Breast epithelium (tissue), 4 donors: ENCODE measurements at regions not wholly inside any gene's neighbourhood (a gene's known extent, or its start where the extent isn't known, plus 50 kb on each side); places are given as distances from the start of the nearest gene placed in this dataset.

Experiments
- DNase-seq, 2 donors: peaks; one replicate each; pipeline ENCODE4 v3.0.0-alpha.2; 2019; ENCODE audit warnings: low spot score in 2 of 2
- H3K27ac ChIP-seq, 2 donors: fragments of 200-600 bp; sonication (generic) in 1 of 2; one replicate each; pipeline ENCODE4 v1.5.1; 2016 to 2019; ENCODE audit warnings: mild to moderate bottlenecking in 1 of 2
- H3K27me3 ChIP-seq, 2 donors: fragments of 200-600 bp; sonication (generic) in 1 of 2; one replicate each; pipeline versions ENCODE4 v1.5.1 to v1.6.0; 2017 to 2019; ENCODE audit warnings: control low read depth in 1 of 2, mild to moderate bottlenecking in 1 of 2
- H3K36me3 ChIP-seq: fragments of 200-600 bp; one replicate; pipeline ENCODE4 v1.5.1; 2019
- H3K4me1 ChIP-seq, 2 donors: fragments of 200-600 bp; sonication (generic); one replicate each; pipeline ENCODE4 v1.5.1; 2016 to 2019; ENCODE audit warnings: control low read depth in 1 of 2
- H3K4me3 ChIP-seq, 3 donors: fragments of 200-600 bp; sonication (generic); 1 replicate in 2 of 3; 2 replicates in 1 of 3; pipeline ENCODE4 v1.5.1; 2016 to 2019; ENCODE audit warnings: mild to moderate bottlenecking in 3 of 3, moderate library complexity in 2 of 3
- H3K9me3 ChIP-seq, 2 donors: fragments of 200-600 bp; sonication (generic) in 1 of 2; one replicate each; pipeline ENCODE4 v1.5.1; 2016 to 2019; ENCODE audit warnings: control low read depth in 1 of 2
- CTCF ChIP-seq, 3 donors: fragments of 450-650 bp; IDR thresholded peaks; one replicate each; pipeline ENCODE4 v1.5.1; 2016 to 2017; ENCODE audit warnings: antibody characterized with exemption in 3 of 3, mild to moderate bottlenecking in 3 of 3, moderate library complexity in 3 of 3
- POLR2A ChIP-seq: fragments of 450-650 bp; IDR thresholded peaks from one replicate; pipeline ENCODE4 v1.6.1; 2016; ENCODE audit warnings: antibody characterized with exemption, mild to moderate bottlenecking, moderate library complexity
- POLR2AphosphoS5 ChIP-seq, 3 donors: sonication (generic); formaldehyde crosslinking; IDR thresholded peaks; one replicate each; pipeline ENCODE4 v1.6.1; 2017; ENCODE audit warnings: antibody characterized with exemption in 3 of 3
- intact Hi-C: fragments of 100-400 bp; cut with DNase I; formaldehyde crosslinking; loops from one replicate; pipeline ENCODE4 v1.15.1; 2023; ENCODE audit warnings: low total_unique reads

GRCh38 chr2:66790651-66791181 is 355.8 kb downstream of the MEIS1 start:
- no peak overlapping the region for H3K4me3 ChIP-seq
- no peaks in the 10 kb centered on the region for H3K36me3 ChIP-seq
- H3K9me3 ChIP-seq, result no peaks in the 10 kb centered on the region
- no peaks in the 10 kb centered on the region for H3K4me1 ChIP-seq
- intact Hi-C loops, result no loop called here
- no peak for DNase-seq
- H3K27me3 ChIP-seq, result no peaks in the 10 kb centered on the region
- TF ChIP-seq POLR2AphosphoS5 (IDR thresholded peaks at IDR 0.05), result no peak
- no peak for TF ChIP-seq CTCF (IDR thresholded peaks at IDR 0.05)
- TF ChIP-seq POLR2A, result no peak
- no peak overlapping the region for H3K27ac ChIP-seq

- Histone ChIP-seq H3K27ac (no peak overlapping the region), H3K4me3 (no peak overlapping the region), H3K9me3 (no peaks in the 10 kb centered on the region), H3K4me1 (no peaks in the 10 kb centered on the region), H3K36me3 (no peaks in the 10 kb centered on the region), H3K27me3 (no peaks in the 10 kb centered on the region)
- TF ChIP-seq CTCF (IDR thresholded peaks at IDR 0.05) (no peak), POLR2AphosphoS5 (IDR thresholded peaks at IDR 0.05) (no peak), POLR2A (no peak)
- intact Hi-C loops, result no loop called here
- no peak for DNase-seq
Observed at GRCh38 chr2:66794070-66794469, 359.1 kb downstream of the MEIS1 start.

GRCh38 chr2:66794551-66794950 is 359.6 kb downstream of the MEIS1 start:
- intact Hi-C loops, result no loop called here
- no peaks in the 10 kb centered on the region for H3K27me3 ChIP-seq
- H3K4me3 ChIP-seq, result no peak overlapping the region
- no peaks in the 10 kb centered on the region for H3K9me3 ChIP-seq
- no peak for DNase-seq
- TF ChIP-seq POLR2A (no peak), POLR2AphosphoS5 (IDR thresholded peaks at IDR 0.05) (no peak), CTCF (IDR thresholded peaks at IDR 0.05) (no peak)
- no peak overlapping the region for H3K27ac ChIP-seq
- H3K36me3 ChIP-seq, result no peaks in the 10 kb centered on the region
- H3K4me1 ChIP-seq, result no peaks in the 10 kb centered on the region

- intact Hi-C loops, result loop anchor here (10.0 kb wide), 1 partner anchor 658 kb away; no protein-coding TSS in a partner anchor
- no peak for DNase-seq
- Histone ChIP-seq H3K27ac (no peak overlapping the region), H3K4me3 (no peak overlapping the region), H3K36me3 (no peaks in the 10 kb centered on the region), H3K9me3 (no peaks in the 10 kb centered on the region), H3K27me3 (no peaks in the 10 kb centered on the region), H3K4me1 (no peaks in the 10 kb centered on the region)
- TF ChIP-seq CTCF (IDR thresholded peaks at IDR 0.05) (no peak), POLR2A (no peak), POLR2AphosphoS5 (IDR thresholded peaks at IDR 0.05) (no peak)
Observed at GRCh38 chr2:66802877-66803276, 368.0 kb downstream of the MEIS1 start.

GRCh38 chr2:66803726-66804125 is 368.8 kb downstream of the MEIS1 start:
- no peak overlapping the region for H3K27ac ChIP-seq
- DNase-seq, result no peak

More at GRCh38 chr2:66803726-66804125, 368.8 kb downstream of the MEIS1 start:
- Histone ChIP-seq H3K36me3 (no peaks in the 10 kb centered on the region), H3K4me1 (no peaks in the 10 kb centered on the region), H3K4me3 (no peak overlapping the region), H3K9me3 (no peaks in the 10 kb centered on the region), H3K27me3 (no peaks in the 10 kb centered on the region)
- TF ChIP-seq POLR2AphosphoS5 (IDR thresholded peaks at IDR 0.05) (no peak), CTCF (IDR thresholded peaks at IDR 0.05) (no peak), POLR2A (no peak)
- intact Hi-C loops, result loop anchor here (10.0 kb wide), 1 partner anchor 659 kb away; no protein-coding TSS in a partner anchor
